HEK293T (cell line): ENCODE measurements at regions not wholly inside any gene's neighbourhood (a gene's known extent, or its start where the extent isn't known, plus 50 kb on each side); places are given as distances from the start of the nearest gene placed in this dataset.

Source experiments
- FOXA1 ChIP-seq: fragments of 450-650 bp; IDR thresholded peaks from 2 replicates; pipeline ENCODE4 v1.6.1; 2016; ENCODE audit warnings: mild to moderate bottlenecking
- PKNOX1 ChIP-seq: fragments of 450-650 bp; IDR thresholded peaks from 2 replicates; pipeline ENCODE4 v1.6.1; 2016
- SUZ12 ChIP-seq: fragments of 450-650 bp; IDR thresholded peaks from 2 replicates; pipeline ENCODE4 v1.6.1; 2016; ENCODE audit warnings: mild to moderate bottlenecking

DNA sequence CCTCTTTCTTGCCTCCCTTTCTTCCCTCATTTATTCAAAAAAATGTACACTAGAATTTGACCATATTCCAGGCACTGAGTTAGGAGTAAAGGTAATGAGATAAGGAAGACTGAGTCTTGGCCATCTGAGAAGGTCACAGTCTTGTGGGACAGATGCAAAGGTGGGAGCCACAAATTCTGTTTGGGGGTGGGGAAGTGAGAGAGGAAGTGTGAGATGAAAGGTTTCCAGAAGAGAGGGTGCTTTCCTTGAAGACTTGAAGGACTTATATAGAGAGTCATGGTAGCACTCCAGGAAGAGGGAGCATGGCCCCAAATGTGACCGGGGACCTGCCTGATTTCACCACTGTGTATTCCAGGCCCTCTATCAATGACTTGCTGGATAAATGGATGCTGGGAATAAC is 320.6 kb downstream of the LPIN1 start:
- TF ChIP-seq PKNOX1 (no peak), SUZ12 (no peak), FOXA1 (no peak)
